Natural killer cell (primary cell): ENCODE measurements at regions not wholly inside any gene's neighbourhood (a gene's known extent, or its start where the extent isn't known, plus 50 kb on each side); places are given as distances from the start of the nearest gene placed in this dataset.

Experiments used
- ATAC-seq, 3 donors: fragments of 150-1000 bp in 2 of 3; fragments of 200-7000 bp in 1 of 3; cut with Tn5 transposase; 1 replicate in 1 of 3; 2 replicates in 2 of 3; pipeline ENCODE4 v1.10.0; 2021; ENCODE audit warnings: mild to moderate bottlenecking in 2 of 3, moderate library complexity in 2 of 3
- DNase-seq, 2 donors: peaks; one replicate each; pipeline versions ENCODE4 v3.0.0 to v3.0.0-alpha.2; 2013 to 2021; ENCODE audit warnings: mixed read lengths in 1 of 2
- H3K27ac ChIP-seq: one replicate; pipeline ENCODE4 v1.5.1; 2013; ENCODE audit warnings: mild to moderate bottlenecking, low read length
- H3K27me3 ChIP-seq: one replicate; pipeline ENCODE4 v1.6.1; 2013; ENCODE audit warnings: low read length; ENCODE audit not compliant: control insufficient read depth, insufficient read depth
- H3K36me3 ChIP-seq: one replicate; pipeline ENCODE4 v1.6.1; 2013; ENCODE audit warnings: low read length; ENCODE audit not compliant: control insufficient read depth, insufficient read depth
- H3K4me1 ChIP-seq: one replicate; pipeline ENCODE4 v1.6.1; 2013; ENCODE audit warnings: low read length; ENCODE audit not compliant: control insufficient read depth, insufficient read depth
- H3K4me3 ChIP-seq: one replicate; pipeline ENCODE4 v1.5.1; 2013; ENCODE audit warnings: low read length
- H3K9me3 ChIP-seq: one replicate; pipeline ENCODE4 v1.6.1; 2013; ENCODE audit warnings: low read length; ENCODE audit not compliant: control insufficient read depth, insufficient read depth
- H3K27ac Mint-ChIP-seq, 2 donors: one replicate each; pipeline ENCODE4 v1.8.0; 2022; ENCODE audit warnings: mild to moderate bottlenecking in 2 of 2, mixed read lengths in 2 of 2, moderate library complexity in 1 of 2
- H3K27me3 Mint-ChIP-seq, 2 donors: one replicate each; pipeline ENCODE4 v1.8.0; 2022; ENCODE audit warnings: low read depth in 2 of 2, mixed read lengths in 2 of 2
- H3K36me3 Mint-ChIP-seq: one replicate; pipeline ENCODE4 v1.8.0; 2022; ENCODE audit warnings: mixed read lengths
- H3K4me1 Mint-ChIP-seq, 2 donors: one replicate each; pipeline ENCODE4 v1.8.0; 2022; ENCODE audit warnings: mixed read lengths in 2 of 2
- H3K4me3 Mint-ChIP-seq: one replicate; pipeline ENCODE4 v1.8.0; 2022; ENCODE audit warnings: mild to moderate bottlenecking, moderate library complexity, mixed read lengths
- H3K9me3 Mint-ChIP-seq, 2 donors: one replicate each; pipeline ENCODE4 v1.8.0; 2022; ENCODE audit warnings: mixed read lengths in 2 of 2
- WGBS: methylation state at CpG from one replicate; pipeline ENCODE4 v1.1.7; 2013; ENCODE audit warnings: missing lambda C conversion rate; ENCODE audit not compliant: insufficient coverage; 5-methylcytosine and 5-hydroxymethylcytosine counted together
- intact Hi-C: fragments of 100-400 bp; cut with micrococcal nuclease; formaldehyde crosslinking; loops from one replicate; pipeline ENCODE4 v1.14.2; 2022
- TF ChIP-seq, protein P1 (sequence below): fragments of 200-600 bp; IDR thresholded peaks from one replicate; pipeline ENCODE4 v1.8.0; 2022; ENCODE audit warnings: antibody characterized with exemption

DNA sequence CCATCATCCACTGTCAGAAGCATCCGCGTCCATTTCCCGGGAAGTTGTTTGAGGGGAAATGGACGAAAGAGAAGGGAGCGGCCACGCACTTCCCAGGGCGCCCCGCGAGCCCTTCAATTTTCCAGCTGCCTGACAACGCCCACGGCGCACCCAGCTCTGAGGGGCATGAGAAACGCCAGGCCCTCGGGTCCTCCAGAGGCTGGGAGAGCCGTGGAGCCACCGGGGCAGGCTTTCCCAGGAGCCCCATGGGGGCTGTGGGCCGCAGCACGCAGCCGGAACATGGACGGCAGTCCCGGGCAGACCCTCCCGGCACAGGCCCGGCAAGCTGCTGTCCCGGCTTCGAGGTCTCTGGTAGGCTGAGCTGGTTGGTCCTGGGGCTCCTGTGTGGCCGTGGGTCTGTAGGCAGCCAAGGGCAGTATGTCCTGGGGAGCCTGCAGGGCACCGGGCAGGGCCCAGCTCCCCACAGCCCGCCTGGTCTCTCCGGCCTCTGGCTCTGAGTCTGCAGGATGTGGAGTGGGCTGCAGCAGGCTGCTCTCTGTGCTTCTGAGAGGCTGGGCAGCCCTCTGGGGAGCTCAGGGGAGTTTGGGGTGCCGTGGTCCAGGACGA lies 115.2 kb downstream of the FAM53A start:
- 69% methylated on average over 31 of the region's 31 CpGs for WGBS
- Histone ChIP-seq H3K9me3 (no peaks in the 10 kb centered on the region), H3K27me3 (peaks cover 5% of the 10 kb centered on the region), H3K36me3 (no peaks in the 10 kb centered on the region), H3K4me1 (peaks cover 3% of the 10 kb centered on the region), H3K4me3 (no peak overlapping the region), H3K27ac (no peak overlapping the region)
- TF ChIP-seq, protein P1, sequence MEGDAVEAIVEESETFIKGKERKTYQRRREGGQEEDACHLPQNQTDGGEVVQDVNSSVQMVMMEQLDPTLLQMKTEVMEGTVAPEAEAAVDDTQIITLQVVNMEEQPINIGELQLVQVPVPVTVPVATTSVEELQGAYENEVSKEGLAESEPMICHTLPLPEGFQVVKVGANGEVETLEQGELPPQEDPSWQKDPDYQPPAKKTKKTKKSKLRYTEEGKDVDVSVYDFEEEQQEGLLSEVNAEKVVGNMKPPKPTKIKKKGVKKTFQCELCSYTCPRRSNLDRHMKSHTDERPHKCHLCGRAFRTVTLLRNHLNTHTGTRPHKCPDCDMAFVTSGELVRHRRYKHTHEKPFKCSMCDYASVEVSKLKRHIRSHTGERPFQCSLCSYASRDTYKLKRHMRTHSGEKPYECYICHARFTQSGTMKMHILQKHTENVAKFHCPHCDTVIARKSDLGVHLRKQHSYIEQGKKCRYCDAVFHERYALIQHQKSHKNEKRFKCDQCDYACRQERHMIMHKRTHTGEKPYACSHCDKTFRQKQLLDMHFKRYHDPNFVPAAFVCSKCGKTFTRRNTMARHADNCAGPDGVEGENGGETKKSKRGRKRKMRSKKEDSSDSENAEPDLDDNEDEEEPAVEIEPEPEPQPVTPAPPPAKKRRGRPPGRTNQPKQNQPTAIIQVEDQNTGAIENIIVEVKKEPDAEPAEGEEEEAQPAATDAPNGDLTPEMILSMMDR: no peak
- Mint-ChIP-seq H3K9me3 (no peaks in the 10 kb centered on the region), H3K36me3 (no peaks in the 10 kb centered on the region), H3K4me3 (no peak overlapping the region), H3K27ac (no peak overlapping the region), H3K27me3 (peaks cover 0 to 2% of the 10 kb centered on the region in 2 donors), H3K4me1 (peaks cover 0 to 9% of the 10 kb centered on the region in 2 donors)
- intact Hi-C loops: no loop called here
- no peak for ATAC-seq
- DNase-seq: no peak

DNA sequence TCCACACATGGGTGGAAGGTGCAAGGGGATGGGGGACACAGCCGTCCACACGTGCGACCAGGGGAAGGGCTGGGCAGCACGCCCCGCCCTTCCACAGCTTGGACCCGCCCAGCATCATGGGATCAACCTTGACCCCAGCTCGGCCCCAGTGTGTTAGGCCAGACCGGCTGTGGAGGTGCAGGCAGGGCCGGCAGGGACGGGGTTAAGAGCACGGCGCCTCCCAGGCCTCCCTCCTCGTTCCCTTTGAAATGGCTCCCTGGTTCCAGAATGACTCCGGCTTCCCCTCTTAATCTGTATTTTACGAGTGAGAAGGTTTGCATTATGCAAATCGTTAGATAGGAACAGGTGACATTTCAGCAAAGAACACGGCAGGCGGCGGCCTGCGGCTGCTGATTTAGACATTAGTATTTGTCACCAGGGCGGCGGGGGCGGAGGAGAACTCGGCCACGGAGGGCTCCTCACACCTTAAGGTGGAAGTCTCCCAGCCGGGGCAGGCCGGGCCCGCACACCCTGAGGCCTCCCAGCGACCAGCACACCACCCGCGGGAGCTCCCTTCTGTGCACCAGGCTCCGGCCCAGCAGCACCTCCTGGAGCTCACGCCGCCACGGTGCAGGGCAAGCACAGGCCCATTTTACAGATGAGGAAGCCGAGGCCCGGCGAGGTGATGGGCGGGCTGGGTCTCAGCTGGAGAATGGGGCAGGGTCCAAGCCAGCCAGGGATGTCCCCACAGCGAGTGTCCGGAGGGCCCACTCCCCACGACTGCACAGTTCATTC lies 116.1 kb downstream of the FAM53A start:
- intact Hi-C loops: no loop called here
- H3K4me1 ChIP-seq: peaks cover 3% of the 10 kb centered on the region
- no peaks in the 10 kb centered on the region for H3K9me3 ChIP-seq
- TF ChIP-seq, protein P1: no peak
- Mint-ChIP-seq H3K9me3 (no peaks in the 10 kb centered on the region), H3K4me1 (peaks cover 0 to 3% of the 10 kb centered on the region in 2 donors), H3K27me3 (peaks cover 0 to 2% of the 10 kb centered on the region in 2 donors), H3K4me3 (no peak overlapping the region), H3K36me3 (no peaks in the 10 kb centered on the region), H3K27ac (no peak overlapping the region)
- no peak for ATAC-seq
- no peak overlapping the region for H3K4me3 ChIP-seq
- H3K27ac ChIP-seq: no peak overlapping the region
- no peak for DNase-seq
- WGBS: 53% methylated on average over 42 of the region's 42 CpGs
- no peaks in the 10 kb centered on the region for H3K36me3 ChIP-seq
- peaks cover 5% of the 10 kb centered on the region for H3K27me3 ChIP-seq

DNA sequence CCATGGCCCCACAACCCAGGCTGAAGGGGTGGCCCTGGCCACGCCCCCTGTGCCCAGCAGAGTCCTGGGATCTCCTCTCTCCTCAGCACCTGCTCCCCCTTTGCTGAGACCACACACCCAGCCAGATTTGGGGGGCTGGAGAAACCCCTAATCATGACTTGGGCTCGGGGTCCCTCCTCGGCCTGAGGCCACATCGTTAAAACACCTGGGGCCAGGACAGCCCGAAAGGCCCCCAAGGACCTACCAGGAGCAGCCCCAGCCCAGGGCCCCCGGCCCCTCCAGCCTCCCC lies 116.7 kb downstream of the FAM53A start:
- peaks cover 5% of the 10 kb centered on the region for H3K27me3 ChIP-seq
- H3K9me3 Mint-ChIP-seq: no peaks in the 10 kb centered on the region
- 85% methylated on average over 5 of the region's 6 CpGs for WGBS
- H3K9me3 ChIP-seq: no peaks in the 10 kb centered on the region
- no peak for DNase-seq
- ATAC-seq: no peak
- H3K4me1 Mint-ChIP-seq: no peaks in the 10 kb centered on the region
- H3K27me3 Mint-ChIP-seq: peaks cover 0 to 2% of the 10 kb centered on the region in 2 donors
- no peak overlapping the region for H3K27ac ChIP-seq
- peaks cover 3% of the 10 kb centered on the region for H3K4me1 ChIP-seq
- TF ChIP-seq, protein P1: no peak
- no peak overlapping the region for H3K4me3 ChIP-seq
- no peak overlapping the region for H3K4me3 Mint-ChIP-seq
- H3K36me3 ChIP-seq: no peaks in the 10 kb centered on the region
- H3K36me3 Mint-ChIP-seq: no peaks in the 10 kb centered on the region
- no peak overlapping the region for H3K27ac Mint-ChIP-seq
- intact Hi-C loops: no loop called here
